HUES6 (cell line): ENCODE measurements at regions not wholly inside any gene's neighbourhood (a gene's known extent, or its start where the extent isn't known, plus 50 kb on each side); places are given as distances from the start of the nearest gene placed in this dataset.

Source experiments
- H3K27ac ChIP-seq: 2 replicates; pipeline ENCODE4 v1.7.0; 2013; ENCODE audit warnings: low read depth, mild to moderate bottlenecking, low read length, inconsistent platforms
- H3K27me3 ChIP-seq: 2 replicates; pipeline ENCODE4 v1.6.1; 2013; ENCODE audit warnings: low read length; ENCODE audit not compliant: control insufficient read depth, insufficient read depth
- H3K36me3 ChIP-seq: 2 replicates; pipeline ENCODE4 v1.6.1; 2013; ENCODE audit warnings: low read length; ENCODE audit not compliant: control insufficient read depth, insufficient read depth
- H3K4me1 ChIP-seq: 2 replicates; pipeline ENCODE4 v1.6.1; 2013; ENCODE audit warnings: low read length; ENCODE audit not compliant: control insufficient read depth, insufficient read depth
- H3K4me3 ChIP-seq: 2 replicates; pipeline ENCODE4 v1.5.1; 2013; ENCODE audit warnings: low read depth, low read length
- H3K9ac ChIP-seq: one replicate; pipeline ENCODE4 v1.6.1; 2013; ENCODE audit warnings: mild to moderate bottlenecking, low read length
- H3K9me3 ChIP-seq: 2 replicates; pipeline ENCODE4 v1.6.1; 2013; ENCODE audit warnings: low read depth, low read length; ENCODE audit not compliant: control insufficient read depth, insufficient read depth

GRCh38 chr9:126017758-126018157, 270.6 kb downstream of the PBX3 start:
- Histone ChIP-seq H3K27ac (no peak overlapping the region), H3K36me3 (no peaks in the 10 kb centered on the region), H3K27me3 (no peaks in the 10 kb centered on the region), H3K9ac (no peak overlapping the region), H3K9me3 (no peaks in the 10 kb centered on the region), H3K4me1 (no peaks in the 10 kb centered on the region; the same call in 1 of the 2 replicates), H3K4me3 (no peak overlapping the region)

- no peaks in the 10 kb centered on the region for H3K36me3 ChIP-seq
- H3K9me3 ChIP-seq = no peaks in the 10 kb centered on the region
- H3K4me3 ChIP-seq = no peak overlapping the region
- H3K27me3 ChIP-seq = no peaks in the 10 kb centered on the region
- H3K27ac ChIP-seq = no peak overlapping the region
- H3K9ac ChIP-seq = no peak overlapping the region
- no peaks in the 10 kb centered on the region for H3K4me1 ChIP-seq
Observed at GRCh38 chr9:126020836-126021235, 273.7 kb downstream of the PBX3 start.

DNA sequence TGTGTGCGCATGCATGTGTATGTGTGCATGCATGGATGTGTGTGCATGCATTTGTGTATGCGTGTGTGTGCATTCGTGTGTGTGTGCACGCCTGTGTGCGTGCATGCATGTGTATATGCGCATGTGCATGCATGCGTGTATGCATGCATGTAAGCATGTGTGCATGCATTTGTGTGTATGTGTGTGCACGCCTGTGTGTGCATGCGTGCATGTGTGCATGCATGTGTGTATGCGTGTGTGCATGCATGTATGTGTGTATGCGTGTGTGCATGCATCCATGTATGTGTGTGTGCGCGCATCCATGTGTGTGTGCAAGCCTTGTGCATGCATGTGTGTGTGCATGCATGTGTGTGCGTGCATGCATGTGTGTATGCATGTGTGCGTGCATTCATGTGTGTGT, 276.8 kb downstream of the PBX3 start:
- no peaks in the 10 kb centered on the region for H3K27me3 ChIP-seq
- no peaks in the 10 kb centered on the region for H3K36me3 ChIP-seq
- no peak overlapping the region for H3K27ac ChIP-seq
- no peak overlapping the region for H3K4me3 ChIP-seq
- no peaks in the 10 kb centered on the region for H3K4me1 ChIP-seq
- H3K9me3 ChIP-seq = peaks cover 3% of the 10 kb centered on the region; the same call in 1 of the 2 replicates
- no peak overlapping the region for H3K9ac ChIP-seq

DNA sequence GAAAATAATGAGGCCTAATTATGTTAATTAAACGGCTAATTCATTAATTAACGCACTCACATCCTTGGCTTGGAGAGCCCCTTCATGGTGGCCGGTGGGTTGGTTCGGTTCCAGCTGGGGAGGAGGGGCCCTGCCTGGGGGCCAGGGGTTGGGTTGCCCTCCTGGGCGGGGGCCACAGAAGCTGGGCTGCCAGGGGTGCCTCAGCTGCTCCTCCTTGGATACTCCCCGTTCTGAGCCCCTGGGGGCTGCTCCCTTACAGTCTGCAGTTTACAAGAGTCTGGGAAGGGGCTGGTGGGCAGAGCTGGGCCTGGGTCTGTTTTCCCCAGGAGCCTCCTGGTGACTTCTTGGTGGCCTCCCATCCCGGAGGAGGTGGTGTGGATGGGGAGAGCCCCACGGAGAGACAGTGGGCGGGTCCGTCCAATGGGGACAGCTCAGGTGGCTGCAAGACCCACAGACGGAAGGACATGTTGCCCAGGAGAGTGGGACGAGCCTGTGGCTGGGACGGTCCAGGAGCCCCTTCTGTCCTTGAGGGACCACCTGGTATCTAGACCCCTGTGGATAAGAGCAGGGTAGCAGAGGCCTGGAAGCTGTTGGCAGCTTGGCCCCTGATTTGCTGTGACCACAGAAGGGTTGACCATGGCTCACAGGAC, 277.5 kb downstream of the PBX3 start:
- Histone ChIP-seq H3K36me3 (no peaks in the 10 kb centered on the region), H3K27ac (no peak overlapping the region), H3K27me3 (no peaks in the 10 kb centered on the region), H3K4me1 (no peaks in the 10 kb centered on the region), H3K4me3 (no peak overlapping the region), H3K9me3 (peaks cover 3% of the 10 kb centered on the region; the same call in 1 of the 2 replicates), H3K9ac (no peak overlapping the region)

DNA sequence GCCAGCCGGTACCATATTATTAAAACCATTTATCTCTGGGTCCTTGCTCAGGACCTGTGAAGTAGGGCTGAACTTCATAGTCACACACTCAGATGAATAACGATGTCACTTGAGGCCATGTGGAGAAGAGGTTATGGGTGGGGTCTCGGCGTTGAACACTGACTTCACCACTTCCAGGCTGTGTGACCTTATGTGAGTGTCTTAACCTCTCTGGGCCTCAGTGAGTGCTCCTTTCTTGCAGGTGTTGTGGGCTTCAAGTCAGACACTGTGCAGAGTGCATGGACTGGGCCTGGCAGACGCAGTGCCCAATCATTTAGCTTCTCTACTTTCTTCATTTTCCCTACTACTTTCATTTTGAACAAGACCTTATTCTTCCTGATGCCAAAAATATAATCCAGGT, 278.8 kb downstream of the PBX3 start:
- Histone ChIP-seq H3K4me1 (no peaks in the 10 kb centered on the region), H3K9me3 (peaks cover 3% of the 10 kb centered on the region; the same call in 1 of the 2 replicates), H3K27me3 (no peaks in the 10 kb centered on the region), H3K9ac (no peak overlapping the region), H3K36me3 (no peaks in the 10 kb centered on the region), H3K4me3 (no peak overlapping the region), H3K27ac (no peak overlapping the region)

GRCh38 chr9:126027566-126027965, 280.4 kb downstream of the PBX3 start:
- H3K4me1 ChIP-seq = no peaks in the 10 kb centered on the region
- no peaks in the 10 kb centered on the region for H3K36me3 ChIP-seq
- H3K9ac ChIP-seq = no peak overlapping the region
- no peaks in the 10 kb centered on the region for H3K27me3 ChIP-seq
- no peak overlapping the region for H3K27ac ChIP-seq
- H3K9me3 ChIP-seq = peaks cover 3% of the 10 kb centered on the region; the same call in 1 of the 2 replicates
- H3K4me3 ChIP-seq = no peak overlapping the region

- H3K9me3 ChIP-seq = peaks cover 3% of the 10 kb centered on the region; the same call in 1 of the 2 replicates
- no peak overlapping the region for H3K27ac ChIP-seq
- H3K9ac ChIP-seq = no peak overlapping the region
- H3K27me3 ChIP-seq = no peaks in the 10 kb centered on the region
- no peaks in the 10 kb centered on the region for H3K36me3 ChIP-seq
- no peak overlapping the region for H3K4me3 ChIP-seq
- no peaks in the 10 kb centered on the region for H3K4me1 ChIP-seq
Observed at GRCh38 chr9:126028746-126029145, 281.6 kb downstream of the PBX3 start.

DNA sequence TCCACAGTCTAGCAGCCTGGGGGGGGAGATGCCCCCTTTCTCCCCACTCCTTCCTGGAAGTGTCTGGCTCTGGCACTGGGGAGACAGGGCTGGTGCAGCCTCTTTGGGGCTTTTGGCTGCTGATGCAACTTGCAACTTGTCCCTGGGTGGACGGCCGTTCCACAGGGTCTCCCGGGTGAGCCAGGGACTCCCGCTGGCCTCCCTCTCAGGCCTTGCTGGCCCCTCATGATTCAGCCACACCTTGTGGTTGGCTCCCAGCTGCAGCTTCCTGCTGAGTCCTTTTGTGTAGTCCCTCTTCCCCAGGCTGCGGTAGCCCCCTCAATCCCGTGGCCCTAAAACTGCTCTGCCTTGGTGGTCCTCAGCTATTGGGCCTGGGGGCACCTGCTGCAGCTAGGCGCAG, 283.5 kb downstream of the PBX3 start:
- Histone ChIP-seq H3K27me3 (no peaks in the 10 kb centered on the region), H3K27ac (no peak overlapping the region), H3K36me3 (no peaks in the 10 kb centered on the region), H3K4me1 (no peaks in the 10 kb centered on the region), H3K4me3 (no peak overlapping the region), H3K9ac (no peak overlapping the region), H3K9me3 (peaks cover 3% of the 10 kb centered on the region; the same call in 1 of the 2 replicates)

GRCh38 chr9:126031116-126031515, 283.9 kb downstream of the PBX3 start:
- Histone ChIP-seq H3K27ac (no peak overlapping the region), H3K9ac (no peak overlapping the region), H3K27me3 (no peaks in the 10 kb centered on the region), H3K36me3 (no peaks in the 10 kb centered on the region), H3K9me3 (peaks cover 3% of the 10 kb centered on the region; the same call in 1 of the 2 replicates), H3K4me3 (no peak overlapping the region), H3K4me1 (no peaks in the 10 kb centered on the region)

DNA sequence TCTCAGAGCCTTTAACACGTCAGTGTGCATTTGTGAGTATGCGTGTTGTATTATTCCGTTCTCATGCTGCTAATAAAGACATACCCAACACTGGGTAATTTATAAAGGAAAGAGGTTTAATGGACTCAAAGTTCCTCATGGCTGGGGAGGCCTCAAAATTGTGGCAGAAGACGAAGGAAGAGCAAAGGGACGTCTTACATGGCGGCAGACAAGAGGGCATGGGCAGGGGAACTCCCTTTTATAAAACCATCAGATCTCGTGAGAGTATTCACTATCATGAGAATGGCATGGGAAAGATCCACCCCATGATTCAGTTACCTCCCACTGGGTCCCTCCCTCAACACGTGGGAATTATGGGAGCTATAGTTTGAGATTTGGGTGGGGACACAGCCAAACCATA, 285.0 kb downstream of the PBX3 start:
- Histone ChIP-seq H3K9me3 (peaks cover 3% of the 10 kb centered on the region; the same call in 1 of the 2 replicates), H3K4me1 (no peaks in the 10 kb centered on the region), H3K4me3 (no peak overlapping the region), H3K36me3 (no peaks in the 10 kb centered on the region), H3K9ac (no peak overlapping the region), H3K27me3 (no peaks in the 10 kb centered on the region), H3K27ac (no peak overlapping the region)

- Histone ChIP-seq H3K9me3 (no peaks in the 10 kb centered on the region), H3K27ac (no peak overlapping the region), H3K4me1 (no peaks in the 10 kb centered on the region; the same call in 1 of the 2 replicates), H3K9ac (no peak overlapping the region), H3K4me3 (no peak overlapping the region), H3K27me3 (no peaks in the 10 kb centered on the region), H3K36me3 (no peaks in the 10 kb centered on the region)
Observed at GRCh38 chr9:126033318-126033717, 286.1 kb downstream of the PBX3 start.
